HL-60 (cell line): ENCODE measurements at regions not wholly inside any gene's neighbourhood (a gene's known extent, or its start where the extent isn't known, plus 50 kb on each side); places are given as distances from the start of the nearest gene placed in this dataset.

Source experiments
- DNase-seq, 2 experiments: peaks; one replicate each; pipeline ENCODE4 v3.0.0-alpha.2; 2010 to 2020; ENCODE audit warnings: low read depth in 1 of 2, low spot score in 1 of 2
- H3K27ac ChIP-seq: fragments of 250-450 bp; sonication (Bioruptor Pico); replicated peaks from 2 replicates; pipeline ENCODE4 v1.5.1; 2020; ENCODE audit warnings: mild to moderate bottlenecking, moderate library complexity
- H3K27me3 ChIP-seq: fragments of 250-450 bp; sonication (Bioruptor Pico); 2 replicates; pipeline ENCODE4 v1.5.1; 2021; ENCODE audit warnings: mild to moderate bottlenecking, moderate library complexity; ENCODE audit not compliant: insufficient read depth, poor library complexity, severe bottlenecking
- H3K4me3 ChIP-seq: replicated peaks from 2 replicates; pipeline ENCODE4 v1.5.1; 2011; ENCODE audit warnings: mild to moderate bottlenecking, control low read depth, low read length; ENCODE audit not compliant: insufficient read depth
- GABPA ChIP-seq: IDR thresholded peaks from 2 replicates; pipeline ENCODE4 v1.6.1; 2012; ENCODE audit warnings: low read depth
- POLR2AphosphoS5 ChIP-seq: IDR thresholded peaks from 2 replicates; pipeline ENCODE4 v1.6.1; 2012; ENCODE audit warnings: low read depth
- SPI1 ChIP-seq: IDR thresholded peaks from 2 replicates; pipeline ENCODE4 v1.6.1; 2012; ENCODE audit warnings: low read depth, mild to moderate bottlenecking, borderline replicate concordance
- TF ChIP-seq, protein P1 (sequence below): IDR thresholded peaks from one replicate; pipeline ENCODE4 v1.5.1; 2011; ENCODE audit warnings: low read length, control low read depth, inconsistent platforms; ENCODE audit not compliant: insufficient read depth
- TF ChIP-seq, protein P2 (sequence below): IDR thresholded peaks from 2 replicates; pipeline ENCODE4 v1.6.1; 2012; ENCODE audit warnings: low read depth; ENCODE audit not compliant: insufficient replicate concordance

DNA sequence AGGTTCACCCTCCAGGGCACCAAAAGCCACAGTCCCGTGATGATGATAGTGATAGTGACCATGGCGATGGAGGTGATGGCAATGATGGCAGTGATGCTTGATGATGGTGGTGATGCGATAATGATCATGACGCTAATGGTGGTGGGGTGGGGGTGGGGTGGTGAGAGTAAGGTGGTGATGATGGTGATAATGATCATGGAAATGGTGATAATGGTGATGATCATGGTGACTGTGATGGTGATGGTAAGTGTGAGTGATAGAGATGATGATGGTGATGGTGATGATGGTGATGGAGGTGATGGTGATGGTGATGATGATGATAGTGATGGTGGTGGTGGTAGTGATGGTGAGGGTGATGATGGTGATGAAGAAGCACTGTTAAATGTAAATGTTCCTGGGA is 96.9 kb downstream of the SYNE3 start:
- H3K27me3 ChIP-seq = no peaks in the 10 kb centered on the region
- no peak overlapping the region for H3K27ac ChIP-seq
- no peak for DNase-seq
- TF ChIP-seq POLR2AphosphoS5 (no peak), SPI1 (no peak), GABPA (no peak)
- no peak overlapping the region for H3K4me3 ChIP-seq

DNA sequence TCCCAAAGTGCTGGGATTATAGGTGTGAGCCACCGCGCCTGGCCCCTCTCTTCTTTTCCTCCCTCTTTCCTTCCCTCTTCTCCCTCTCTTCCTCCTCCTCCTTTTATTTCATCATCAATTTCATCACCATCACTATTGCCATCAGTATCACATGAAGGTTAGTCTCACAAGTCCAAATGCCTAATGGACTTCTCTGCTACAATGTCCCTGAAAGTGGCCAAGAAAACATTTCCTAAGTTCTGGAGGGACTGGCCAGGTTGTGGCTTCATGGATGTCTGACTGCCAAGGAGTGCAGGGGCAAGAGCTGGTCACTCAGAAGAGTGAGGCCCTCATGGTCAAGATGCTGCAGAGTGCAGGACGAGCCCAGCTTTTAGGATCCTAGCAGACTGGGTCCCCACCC is 97.6 kb downstream of the SYNE3 start:
- TF ChIP-seq, protein P1, sequence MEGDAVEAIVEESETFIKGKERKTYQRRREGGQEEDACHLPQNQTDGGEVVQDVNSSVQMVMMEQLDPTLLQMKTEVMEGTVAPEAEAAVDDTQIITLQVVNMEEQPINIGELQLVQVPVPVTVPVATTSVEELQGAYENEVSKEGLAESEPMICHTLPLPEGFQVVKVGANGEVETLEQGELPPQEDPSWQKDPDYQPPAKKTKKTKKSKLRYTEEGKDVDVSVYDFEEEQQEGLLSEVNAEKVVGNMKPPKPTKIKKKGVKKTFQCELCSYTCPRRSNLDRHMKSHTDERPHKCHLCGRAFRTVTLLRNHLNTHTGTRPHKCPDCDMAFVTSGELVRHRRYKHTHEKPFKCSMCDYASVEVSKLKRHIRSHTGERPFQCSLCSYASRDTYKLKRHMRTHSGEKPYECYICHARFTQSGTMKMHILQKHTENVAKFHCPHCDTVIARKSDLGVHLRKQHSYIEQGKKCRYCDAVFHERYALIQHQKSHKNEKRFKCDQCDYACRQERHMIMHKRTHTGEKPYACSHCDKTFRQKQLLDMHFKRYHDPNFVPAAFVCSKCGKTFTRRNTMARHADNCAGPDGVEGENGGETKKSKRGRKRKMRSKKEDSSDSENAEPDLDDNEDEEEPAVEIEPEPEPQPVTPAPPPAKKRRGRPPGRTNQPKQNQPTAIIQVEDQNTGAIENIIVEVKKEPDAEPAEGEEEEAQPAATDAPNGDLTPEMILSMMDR = no peak
- TF ChIP-seq SPI1 (no peak), GABPA (no peak), POLR2AphosphoS5 (no peak)
- TF ChIP-seq, protein P2, sequence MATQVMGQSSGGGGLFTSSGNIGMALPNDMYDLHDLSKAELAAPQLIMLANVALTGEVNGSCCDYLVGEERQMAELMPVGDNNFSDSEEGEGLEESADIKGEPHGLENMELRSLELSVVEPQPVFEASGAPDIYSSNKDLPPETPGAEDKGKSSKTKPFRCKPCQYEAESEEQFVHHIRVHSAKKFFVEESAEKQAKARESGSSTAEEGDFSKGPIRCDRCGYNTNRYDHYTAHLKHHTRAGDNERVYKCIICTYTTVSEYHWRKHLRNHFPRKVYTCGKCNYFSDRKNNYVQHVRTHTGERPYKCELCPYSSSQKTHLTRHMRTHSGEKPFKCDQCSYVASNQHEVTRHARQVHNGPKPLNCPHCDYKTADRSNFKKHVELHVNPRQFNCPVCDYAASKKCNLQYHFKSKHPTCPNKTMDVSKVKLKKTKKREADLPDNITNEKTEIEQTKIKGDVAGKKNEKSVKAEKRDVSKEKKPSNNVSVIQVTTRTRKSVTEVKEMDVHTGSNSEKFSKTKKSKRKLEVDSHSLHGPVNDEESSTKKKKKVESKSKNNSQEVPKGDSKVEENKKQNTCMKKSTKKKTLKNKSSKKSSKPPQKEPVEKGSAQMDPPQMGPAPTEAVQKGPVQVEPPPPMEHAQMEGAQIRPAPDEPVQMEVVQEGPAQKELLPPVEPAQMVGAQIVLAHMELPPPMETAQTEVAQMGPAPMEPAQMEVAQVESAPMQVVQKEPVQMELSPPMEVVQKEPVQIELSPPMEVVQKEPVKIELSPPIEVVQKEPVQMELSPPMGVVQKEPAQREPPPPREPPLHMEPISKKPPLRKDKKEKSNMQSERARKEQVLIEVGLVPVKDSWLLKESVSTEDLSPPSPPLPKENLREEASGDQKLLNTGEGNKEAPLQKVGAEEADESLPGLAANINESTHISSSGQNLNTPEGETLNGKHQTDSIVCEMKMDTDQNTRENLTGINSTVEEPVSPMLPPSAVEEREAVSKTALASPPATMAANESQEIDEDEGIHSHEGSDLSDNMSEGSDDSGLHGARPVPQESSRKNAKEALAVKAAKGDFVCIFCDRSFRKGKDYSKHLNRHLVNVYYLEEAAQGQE = no peak
- no peak overlapping the region for H3K27ac ChIP-seq
- H3K4me3 ChIP-seq = no peak overlapping the region
- H3K27me3 ChIP-seq = no peaks in the 10 kb centered on the region
- DNase-seq = no peak

DNA sequence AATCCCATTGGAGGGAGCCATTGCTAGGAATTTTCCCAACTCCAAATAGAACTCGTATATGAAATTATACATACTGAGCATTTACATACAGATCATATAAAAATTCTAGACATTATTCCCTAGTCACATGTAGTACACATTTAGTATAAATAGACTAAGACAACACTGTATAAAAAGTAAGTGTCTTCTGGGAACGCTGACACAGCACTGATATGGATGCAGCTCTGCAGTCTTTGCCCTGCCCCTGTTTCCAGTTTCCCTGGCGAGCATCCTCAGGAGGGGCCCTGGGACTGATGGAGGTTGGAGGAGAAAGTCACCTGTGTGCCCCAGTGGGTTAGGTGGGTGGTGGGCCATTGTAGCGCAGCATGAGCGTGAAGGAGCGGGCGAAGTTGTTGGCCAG is 97.8 kb upstream of the CLMN start:
- TF ChIP-seq, protein P2 = no peak
- TF ChIP-seq POLR2AphosphoS5 = no peak
- TF ChIP-seq SPI1 = no peak
- no peak for TF ChIP-seq GABPA
- TF ChIP-seq, protein P1 = no peak
- Histone ChIP-seq H3K27ac (no peak overlapping the region), H3K27me3 (no peaks in the 10 kb centered on the region), H3K4me3 (no peak overlapping the region)
- no peak for DNase-seq

DNA sequence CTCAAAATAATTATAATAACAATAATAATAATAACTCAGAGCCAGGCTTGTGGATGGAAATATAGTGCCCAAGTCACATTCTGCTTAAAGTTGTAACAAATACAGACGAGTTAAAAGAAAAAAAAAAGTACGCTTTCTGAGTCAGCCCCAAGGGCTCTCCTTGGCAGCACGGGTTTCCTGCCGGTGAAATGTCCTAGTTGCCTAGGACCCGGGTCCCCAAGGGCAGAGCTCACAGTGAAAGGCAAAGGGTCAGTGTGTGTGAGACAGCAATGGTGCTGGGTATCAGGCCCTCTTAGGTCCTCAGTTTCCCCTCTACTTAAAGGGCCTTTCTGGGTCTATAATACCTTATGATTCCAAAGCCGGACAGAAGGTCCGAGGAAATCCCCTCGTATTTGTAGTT is 96.3 kb upstream of the CLMN start:
- Histone ChIP-seq H3K4me3 (no peak overlapping the region), H3K27ac (no peak overlapping the region), H3K27me3 (no peaks in the 10 kb centered on the region)
- no peak for DNase-seq
- TF ChIP-seq GABPA (no peak), SPI1 (no peak), POLR2AphosphoS5 (no peak)
- TF ChIP-seq, protein P2 = no peak
- TF ChIP-seq, protein P1 = no peak
